Neural progenitor cell (in vitro differentiated cells): ENCODE measurements at regions not wholly inside any gene's neighbourhood (a gene's known extent, or its start where the extent isn't known, plus 50 kb on each side); places are given as distances from the start of the nearest gene placed in this dataset.
"Not testable (repeated sequence)": the region's sequence is repeated elsewhere in the genome, so short reads cannot be mapped to it uniquely, and the experiment has no call there.

ENCODE experiments used
- DNase-seq: peaks from one replicate; pipeline ENCODE4 v3.0.0-alpha.2; 2016; ENCODE audit warnings: low spot score
- H2AFZ ChIP-seq: fragments of 200-600 bp; sonication (generic); replicated peaks from 2 replicates; pipeline ENCODE4 v1.6.1; 2016; ENCODE audit warnings: antibody characterized with exemption
- H3F3A ChIP-seq: fragments of 200-600 bp; sonication (generic); 2 replicates; pipeline ENCODE4 v1.6.1; 2016; ENCODE audit warnings: antibody characterized with exemption, low read depth
- H3K27ac ChIP-seq: fragments of 200-600 bp; sonication (generic); 2 replicates; pipeline ENCODE4 v1.5.1; 2016; ENCODE audit warnings: mild to moderate bottlenecking
- H3K27me3 ChIP-seq: fragments of 200-600 bp; sonication (generic); 2 replicates; pipeline ENCODE4 v1.6.1; 2016; ENCODE audit warnings: mild to moderate bottlenecking, moderate library complexity
- H3K36me3 ChIP-seq: fragments of 200-600 bp; sonication (generic); 2 replicates; pipeline ENCODE4 v1.5.1; 2016
- H3K4me1 ChIP-seq: fragments of 200-600 bp; sonication (generic); 2 replicates; pipeline ENCODE4 v1.6.1; 2016; ENCODE audit warnings: mixed run types
- H3K4me2 ChIP-seq: fragments of 200-600 bp; sonication (generic); 2 replicates; pipeline ENCODE4 v1.6.1; 2016
- H3K4me3 ChIP-seq: fragments of 200-600 bp; sonication (generic); 2 replicates; pipeline ENCODE4 v1.5.1; 2016
- H3K79me2 ChIP-seq: fragments of 200-600 bp; sonication (generic); 2 replicates; pipeline ENCODE4 v1.6.1; 2016; ENCODE audit warnings: low read depth
- H3K9ac ChIP-seq: fragments of 200-600 bp; sonication (generic); 2 replicates; pipeline ENCODE4 v1.6.1; 2016
- H3K9me3 ChIP-seq: fragments of 200-600 bp; sonication (generic); 2 replicates; pipeline ENCODE4 v1.5.1; 2016; ENCODE audit warnings: low read depth
- H4K20me1 ChIP-seq: fragments of 200-600 bp; sonication (generic); 2 replicates; pipeline ENCODE4 v1.6.1; 2016; ENCODE audit warnings: low read depth
- H3K27ac Mint-ChIP-seq: 3 replicates; pipeline ENCODE4 v1.8.0; 2021; ENCODE audit warnings: mixed read lengths
- H3K27me3 Mint-ChIP-seq: 2 replicates; pipeline ENCODE4 v1.8.0; 2022; ENCODE audit warnings: low read depth, mild to moderate bottlenecking, inconsistent platforms, moderate library complexity, mixed read lengths; ENCODE audit not compliant: insufficient read depth
- H3K36me3 Mint-ChIP-seq: 3 replicates; pipeline ENCODE4 v1.8.0; 2021; ENCODE audit warnings: mixed read lengths
- H3K4me1 Mint-ChIP-seq: 3 replicates; pipeline ENCODE4 v1.8.0; 2021; ENCODE audit warnings: mixed read lengths
- H3K4me3 Mint-ChIP-seq: 3 replicates; pipeline ENCODE4 v1.8.0; 2021; ENCODE audit warnings: mild to moderate bottlenecking, moderate library complexity, mixed read lengths
- H3K9me3 Mint-ChIP-seq: 3 replicates; pipeline ENCODE4 v1.8.0; 2020; ENCODE audit warnings: mixed read lengths
- CTCF ChIP-seq: fragments of 200-600 bp; sonication (generic); IDR thresholded peaks from 2 replicates; pipeline ENCODE4 v1.5.1; 2017; ENCODE audit warnings: antibody characterized with exemption, mild to moderate bottlenecking
- EZH2 ChIP-seq: fragments of 200-600 bp; sonication (generic); IDR thresholded peaks from 2 replicates; pipeline ENCODE4 v1.6.1; 2017; ENCODE audit warnings: antibody characterized with exemption, mild to moderate bottlenecking, moderate library complexity
- EZH2phosphoT487 ChIP-seq: fragments of 200-600 bp; sonication (generic); IDR thresholded peaks from 2 replicates; pipeline ENCODE4 v1.6.1; 2017; ENCODE audit warnings: antibody characterized with exemption

- H3K9ac ChIP-seq = no peak overlapping the region
These were observed 371.3 kb upstream of the INTU start for GRCh38 chr4:127261476-127261875.

GRCh38 chr4:127268367-127268766 is 364.4 kb upstream of the INTU start:
- no peaks in the 10 kb centered on the region for H3K27me3 ChIP-seq

More at GRCh38 chr4:127261476-127261875, 371.3 kb upstream of the INTU start:
- Histone ChIP-seq H2AFZ (no peak overlapping the region), H3K9me3 (no peaks in the 10 kb centered on the region), H3K27ac (no peak overlapping the region), H3K4me1 (no peaks in the 10 kb centered on the region), H3F3A (no peaks in the 10 kb centered on the region), H3K36me3 (no peaks in the 10 kb centered on the region), H3K4me2 (no peak overlapping the region), H3K4me3 (no peak overlapping the region), H3K79me2 (no peaks in the 10 kb centered on the region), H4K20me1 (no peaks in the 10 kb centered on the region), H3K27me3 (no peaks in the 10 kb centered on the region)
- Mint-ChIP-seq H3K27ac (no peak overlapping the region), H3K36me3 (no peaks in the 10 kb centered on the region), H3K4me3 (no peak overlapping the region), H3K4me1 (no peaks in the 10 kb centered on the region), H3K27me3 (no peaks in the 10 kb centered on the region), H3K9me3 (no peaks in the 10 kb centered on the region)
- no peak for DNase-seq
- no peak for TF ChIP-seq CTCF
- TF ChIP-seq EZH2 = no peak
- no peak for TF ChIP-seq EZH2phosphoT487

GRCh38 chr4:127277023-127277422 is 355.7 kb upstream of the INTU start:
- not testable (repeated sequence) for H2AFZ ChIP-seq, H3K27me3 Mint-ChIP-seq, H3K79me2 ChIP-seq, H3K27ac ChIP-seq, H3K36me3 ChIP-seq, DNase-seq, H3K9me3 Mint-ChIP-seq, H3K27me3 ChIP-seq, H3K4me1 ChIP-seq, H3K36me3 Mint-ChIP-seq, H3K27ac Mint-ChIP-seq, H3K9ac ChIP-seq, H3K4me2 ChIP-seq, H3F3A ChIP-seq, H3K9me3 ChIP-seq, H4K20me1 ChIP-seq, H3K4me3 Mint-ChIP-seq, H3K4me3 ChIP-seq, H3K4me1 Mint-ChIP-seq

More at GRCh38 chr4:127268367-127268766, 364.4 kb upstream of the INTU start:
- Mint-ChIP-seq H3K27me3 (no peaks in the 10 kb centered on the region), H3K9me3 (no peaks in the 10 kb centered on the region), H3K4me3 (no peak overlapping the region), H3K36me3 (no peaks in the 10 kb centered on the region), H3K4me1 (no peaks in the 10 kb centered on the region), H3K27ac (no peak overlapping the region)
- DNase-seq = no peak
- TF ChIP-seq EZH2 (no peak), EZH2phosphoT487 (no peak), CTCF (no peak)
- H3K4me2 ChIP-seq = no peak overlapping the region
- H3K27ac ChIP-seq = no peak overlapping the region
- H3F3A ChIP-seq = no peaks in the 10 kb centered on the region
- H3K4me3 ChIP-seq = no peak overlapping the region
- H3K9ac ChIP-seq = no peak overlapping the region
- no peaks in the 10 kb centered on the region for H3K4me1 ChIP-seq
- H2AFZ ChIP-seq = no peak overlapping the region
- no peaks in the 10 kb centered on the region for H3K36me3 ChIP-seq
- no peaks in the 10 kb centered on the region for H4K20me1 ChIP-seq
- no peaks in the 10 kb centered on the region for H3K79me2 ChIP-seq
- H3K9me3 ChIP-seq = no peaks in the 10 kb centered on the region

GRCh38 chr4:127284236-127284635 is 348.5 kb upstream of the INTU start:
- H3K4me1 ChIP-seq = no peaks in the 10 kb centered on the region
- H4K20me1 ChIP-seq = no peaks in the 10 kb centered on the region
- H3K9me3 ChIP-seq = no peaks in the 10 kb centered on the region
- no peaks in the 10 kb centered on the region for H3K79me2 ChIP-seq
- H3K4me2 ChIP-seq = no peak overlapping the region
- peaks cover 2% of the 10 kb centered on the region for H3K27me3 Mint-ChIP-seq
- H2AFZ ChIP-seq = no peak overlapping the region
- no peaks in the 10 kb centered on the region for H3K36me3 Mint-ChIP-seq
- no peaks in the 10 kb centered on the region for H3K4me1 Mint-ChIP-seq
- H3K36me3 ChIP-seq = no peaks in the 10 kb centered on the region
- no peak for TF ChIP-seq CTCF
- TF ChIP-seq EZH2phosphoT487 = no peak
- TF ChIP-seq EZH2 = no peak
- no peak for DNase-seq
- no peaks in the 10 kb centered on the region for H3K9me3 Mint-ChIP-seq
- no peak overlapping the region for H3K4me3 ChIP-seq
- H3K27ac Mint-ChIP-seq = no peak overlapping the region
- H3K27me3 ChIP-seq = no peaks in the 10 kb centered on the region
- no peak overlapping the region for H3K27ac ChIP-seq
- no peak overlapping the region for H3K9ac ChIP-seq
- H3K4me3 Mint-ChIP-seq = no peak overlapping the region
- no peaks in the 10 kb centered on the region for H3F3A ChIP-seq
